PFSK-1 (cell line): ENCODE measurements at regions not wholly inside any gene's neighbourhood (a gene's known extent, or its start where the extent isn't known, plus 50 kb on each side); places are given as distances from the start of the nearest gene placed in this dataset.

Experiments used
- FOXP2 ChIP-seq: optimal IDR thresholded peaks from 2 replicates; pipeline ENCODE3; 2011; ENCODE audit warnings: borderline replicate concordance, control low read depth, inconsistent platforms; ENCODE audit not compliant: insufficient read depth; ENCODE audit errors: extremely low read length, extremely low read depth
- POLR2AphosphoS5 ChIP-seq: IDR thresholded peaks from 2 replicates; pipeline ENCODE4 v1.6.1; 2012; ENCODE audit warnings: low read depth, mild to moderate bottlenecking, control low read depth, low read length, moderate library complexity
- REST ChIP-seq, 2 experiments: IDR thresholded peaks; 2 replicates each; pipeline versions ENCODE4 v1.6.1 to v1.8.0; 2011 to 2012; ENCODE audit warnings: low read depth in 2 of 2, low read length in 2 of 2, control low read depth in 1 of 2, inconsistent platforms in 1 of 2, mild to moderate bottlenecking in 1 of 2, moderate library complexity in 1 of 2; ENCODE audit not compliant: insufficient read depth in 1 of 2
- SIN3A ChIP-seq: IDR thresholded peaks from 2 replicates; pipeline ENCODE4 v1.6.1; 2012; ENCODE audit warnings: mild to moderate bottlenecking, low read length, moderate library complexity, borderline replicate concordance; ENCODE audit not compliant: insufficient read depth
- TAF1 ChIP-seq: IDR thresholded peaks from 2 replicates; pipeline ENCODE4 v1.6.1; 2012; ENCODE audit warnings: low read length, control low read depth, borderline replicate concordance; ENCODE audit not compliant: insufficient read depth

DNA sequence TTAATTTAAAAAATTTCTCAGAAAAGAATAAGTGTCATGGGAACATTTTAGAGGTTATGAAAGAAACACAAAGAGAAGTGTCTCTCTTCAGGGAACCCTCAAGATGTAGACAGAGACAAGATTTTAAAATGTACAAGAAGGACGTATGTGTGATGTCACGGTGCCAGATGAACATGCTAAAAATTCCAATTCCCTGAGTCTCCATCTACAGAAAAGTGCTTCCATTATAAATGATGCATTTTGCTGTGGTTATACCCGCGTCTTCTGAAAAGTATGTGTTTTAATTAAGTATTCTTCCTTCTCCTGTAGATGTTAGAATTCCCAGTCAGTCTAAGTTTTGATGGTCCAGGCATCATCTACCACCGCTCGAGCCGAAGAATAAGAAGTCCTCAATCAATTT, 489.1 kb downstream of the PREX1 start:
- TF ChIP-seq POLR2AphosphoS5 (no peak), TAF1 (no peak), SIN3A (no peak), REST (IDR thresholded peaks at IDR 0.05; ENCODE audit: insufficient read depth in 1 of 2, low read depth in 2 of 2, low read length in 2 of 2) (no peak), FOXP2 (no peak)

DNA sequence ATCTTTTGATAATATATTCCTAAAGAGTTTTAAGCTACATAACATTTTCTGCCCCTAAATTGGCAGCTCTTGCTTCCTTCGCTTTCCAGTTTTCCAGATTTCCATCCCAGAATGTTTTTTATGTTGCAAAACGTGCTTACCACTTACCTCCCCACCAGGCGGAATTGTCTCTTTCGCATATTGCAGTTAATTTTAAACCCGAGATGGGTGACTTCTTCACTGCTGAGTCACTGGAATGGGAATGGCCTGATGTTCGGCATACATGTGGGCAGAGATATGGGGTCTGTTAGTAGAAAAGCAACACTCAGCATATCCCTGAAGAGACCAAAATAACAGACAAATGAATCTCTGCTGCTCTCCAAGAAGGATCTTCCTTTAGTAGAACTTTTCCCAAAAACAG, 491.2 kb downstream of the PREX1 start:
- TF ChIP-seq POLR2AphosphoS5 (no peak), REST (IDR thresholded peaks at IDR 0.05; ENCODE audit: insufficient read depth in 1 of 2, low read depth in 2 of 2, low read length in 2 of 2) (no peak), TAF1 (no peak), SIN3A (no peak), FOXP2 (no peak)

GRCh38 chr20:48335308-48336050, 492.3 kb downstream of the PREX1 start:
- TF ChIP-seq REST (IDR thresholded peaks at IDR 0.05; ENCODE audit: insufficient read depth in 1 of 2, low read depth in 2 of 2, low read length in 2 of 2) (no peak), TAF1 (no peak), FOXP2 (no peak), SIN3A (no peak), POLR2AphosphoS5 (no peak)

- TF ChIP-seq FOXP2 = no peak
- TF ChIP-seq REST (IDR thresholded peaks at IDR 0.05; ENCODE audit: insufficient read depth in 1 of 2, low read depth in 2 of 2, low read length in 2 of 2) = no peak
- TF ChIP-seq POLR2AphosphoS5 = no peak
- no peak for TF ChIP-seq TAF1
- TF ChIP-seq SIN3A = no peak
Measured at GRCh38 chr20:48333707-48334106, 494.1 kb downstream of the PREX1 start.

GRCh38 chr20:48332555-48332954, 495.2 kb downstream of the PREX1 start:
- TF ChIP-seq TAF1 (no peak), REST (IDR thresholded peaks at IDR 0.05; ENCODE audit: insufficient read depth in 1 of 2, low read depth in 2 of 2, low read length in 2 of 2) (no peak), POLR2AphosphoS5 (no peak), SIN3A (no peak), FOXP2 (no peak)
